Neural cell (in vitro differentiated cells): ENCODE measurements at regions not wholly inside any gene's neighbourhood (a gene's known extent, or its start where the extent isn't known, plus 50 kb on each side); places are given as distances from the start of the nearest gene placed in this dataset.

Experiments used
- EZH2 ChIP-seq: fragments of 200-600, 300-800 bp; shearing (Covaris generic), sonication (generic); IDR thresholded peaks from 2 replicates; pipeline ENCODE4 v1.6.1; 2014; ENCODE audit warnings: antibody characterized with exemption, low read length, borderline replicate concordance, mild to moderate bottlenecking; ENCODE audit not compliant: insufficient read depth, poor library complexity, severe bottlenecking
- SMC3 ChIP-seq: fragments of 450-650 bp; conservative IDR thresholded peaks from 2 replicates; pipeline ENCODE4 v1.6.1; 2014; ENCODE audit warnings: antibody characterized with exemption, mild to moderate bottlenecking, moderate library complexity; ENCODE audit not compliant: poor library complexity
- TF ChIP-seq, protein P1 (sequence below): fragments of 450-650 bp; IDR thresholded peaks from 2 replicates; pipeline ENCODE4 v1.5.1; 2014; ENCODE audit warnings: antibody characterized with exemption, mild to moderate bottlenecking, moderate library complexity; ENCODE audit not compliant: poor library complexity, severe bottlenecking

DNA sequence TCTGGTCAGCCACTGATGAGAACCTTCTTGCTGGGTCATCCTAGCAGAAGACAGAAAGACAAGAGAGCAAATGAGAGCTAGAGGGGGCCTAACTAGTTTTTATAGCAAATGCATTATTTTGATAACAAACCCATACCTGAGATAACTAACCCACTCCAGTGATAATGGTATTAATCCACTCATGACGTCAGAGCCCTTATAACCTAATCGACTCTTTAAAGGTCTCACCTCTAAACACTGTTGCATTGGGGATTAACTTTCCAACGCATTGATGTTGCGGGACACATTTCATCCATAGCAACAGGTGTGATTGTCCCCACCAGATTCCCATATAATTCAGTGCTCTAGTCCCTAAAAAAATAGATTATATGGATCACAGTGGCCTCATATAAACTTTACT lies 312.1 kb downstream of the HTR1B start:
- TF ChIP-seq SMC3, result no peak
- TF ChIP-seq EZH2, result no peak
- TF ChIP-seq, protein P1, sequence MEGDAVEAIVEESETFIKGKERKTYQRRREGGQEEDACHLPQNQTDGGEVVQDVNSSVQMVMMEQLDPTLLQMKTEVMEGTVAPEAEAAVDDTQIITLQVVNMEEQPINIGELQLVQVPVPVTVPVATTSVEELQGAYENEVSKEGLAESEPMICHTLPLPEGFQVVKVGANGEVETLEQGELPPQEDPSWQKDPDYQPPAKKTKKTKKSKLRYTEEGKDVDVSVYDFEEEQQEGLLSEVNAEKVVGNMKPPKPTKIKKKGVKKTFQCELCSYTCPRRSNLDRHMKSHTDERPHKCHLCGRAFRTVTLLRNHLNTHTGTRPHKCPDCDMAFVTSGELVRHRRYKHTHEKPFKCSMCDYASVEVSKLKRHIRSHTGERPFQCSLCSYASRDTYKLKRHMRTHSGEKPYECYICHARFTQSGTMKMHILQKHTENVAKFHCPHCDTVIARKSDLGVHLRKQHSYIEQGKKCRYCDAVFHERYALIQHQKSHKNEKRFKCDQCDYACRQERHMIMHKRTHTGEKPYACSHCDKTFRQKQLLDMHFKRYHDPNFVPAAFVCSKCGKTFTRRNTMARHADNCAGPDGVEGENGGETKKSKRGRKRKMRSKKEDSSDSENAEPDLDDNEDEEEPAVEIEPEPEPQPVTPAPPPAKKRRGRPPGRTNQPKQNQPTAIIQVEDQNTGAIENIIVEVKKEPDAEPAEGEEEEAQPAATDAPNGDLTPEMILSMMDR, result no peak
